GM19239 (cell line): ENCODE measurements at regions not wholly inside any gene's neighbourhood (a gene's known extent, or its start where the extent isn't known, plus 50 kb on each side); places are given as distances from the start of the nearest gene placed in this dataset.
"Not testable (repeated sequence)": the region's sequence is repeated elsewhere in the genome, so short reads cannot be mapped to it uniquely, and the experiment has no call there.

Experiments
- DNase-seq: peaks from one replicate; pipeline ENCODE4 v3.0.0; 2011; ENCODE audit warnings: low spot score; ENCODE audit not compliant: insufficient read length
- FAIRE-seq: peaks from 2 replicates; lab custom pipeline; 2011; peaks lifted over from hg19 to GRCh38; lab: Jason Lieb, UNC

DNA sequence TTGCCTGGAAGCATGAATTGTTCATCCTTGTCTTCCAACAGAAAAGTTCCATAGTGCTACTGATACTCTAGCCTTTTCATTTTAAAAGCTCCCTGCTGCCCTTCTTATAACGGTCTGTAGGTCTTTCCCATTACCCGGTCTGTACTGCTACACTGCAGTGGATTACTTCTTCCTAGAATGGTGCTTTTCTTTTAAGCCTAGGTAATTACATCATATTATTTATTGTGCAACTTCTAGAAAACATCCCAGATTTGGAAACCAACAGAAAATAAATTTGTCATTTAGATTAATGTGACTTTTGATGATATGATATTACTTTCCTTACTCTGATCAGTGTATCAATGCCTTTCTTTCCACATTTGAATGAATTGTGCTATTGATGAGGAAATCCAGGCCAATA lies 199.4 kb downstream of the TANC2 start:
- FAIRE-seq (no peak), DNase-seq (no peak)

DNA sequence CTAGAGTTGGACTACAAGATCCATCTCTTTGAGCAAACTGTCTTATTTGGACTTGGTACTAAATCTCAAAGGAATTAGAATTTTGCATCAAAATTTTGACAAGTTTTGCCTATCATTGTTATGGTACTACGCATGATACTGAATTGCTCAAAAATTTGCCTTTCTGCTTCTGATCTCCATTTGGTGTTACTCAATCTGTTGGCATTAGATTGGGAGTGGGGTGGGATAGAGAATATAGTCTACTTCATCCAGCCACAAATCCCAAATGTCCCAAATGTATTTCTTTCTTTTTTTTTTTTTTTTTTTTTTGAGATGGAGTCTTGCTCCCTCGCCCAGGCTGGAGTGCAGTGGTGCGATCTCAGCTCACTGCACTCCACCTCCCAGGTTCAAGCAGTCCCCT lies 204.8 kb downstream of the TANC2 start:
- no peak for FAIRE-seq

DNA sequence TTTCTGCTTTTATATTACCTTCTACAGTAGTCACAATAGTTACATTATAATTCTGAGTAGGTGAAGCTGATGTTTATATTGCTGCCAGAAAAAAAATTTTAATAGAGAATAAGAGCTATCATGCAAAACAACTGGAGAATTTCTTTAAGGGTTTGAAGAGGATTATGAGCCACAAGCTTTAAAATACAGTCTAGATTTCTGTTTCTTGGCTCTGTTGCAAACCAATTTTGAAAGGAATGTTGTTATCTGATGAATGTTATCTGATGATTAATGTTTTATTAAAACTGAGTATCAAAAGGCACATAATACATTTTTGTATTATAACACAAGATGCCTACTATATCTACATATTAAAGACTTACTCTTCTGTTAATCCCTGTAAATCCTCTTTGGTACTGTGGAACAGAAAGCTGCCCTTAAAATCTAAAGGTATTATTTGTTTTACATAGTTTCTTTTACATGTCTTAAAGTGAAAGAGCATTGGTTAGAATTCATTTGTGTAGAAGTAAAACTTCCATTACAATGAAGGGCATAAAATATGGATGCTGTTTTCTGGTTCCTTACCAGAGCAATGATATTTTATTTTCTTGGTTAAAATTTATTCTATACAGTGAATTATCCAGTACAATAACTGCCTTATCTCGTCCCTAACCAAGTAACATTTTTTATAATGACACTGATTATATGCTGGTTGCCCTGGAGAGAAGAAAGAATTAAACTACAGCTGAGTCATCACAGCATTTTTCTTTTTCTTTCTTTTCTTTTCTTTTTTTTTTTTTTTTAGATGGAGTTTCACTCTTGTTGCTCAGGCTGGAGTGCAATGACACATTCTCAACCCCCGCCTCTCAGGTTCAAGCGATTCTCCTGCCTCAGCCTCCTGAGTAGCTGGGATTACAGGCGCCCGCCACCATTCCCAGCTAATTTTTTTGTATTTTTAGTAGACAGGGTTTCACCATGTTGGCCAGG lies 205.7 kb downstream of the TANC2 start:
- no peak for FAIRE-seq
- no peak for DNase-seq

More for the DNA sequence above, 204.8 kb downstream of the TANC2 start:
- DNase-seq = no peak

- DNase-seq (no peak), FAIRE-seq (no peak)
Measured at GRCh38 chr17:63173450-63173849, 207.4 kb downstream of the TANC2 start.

DNA sequence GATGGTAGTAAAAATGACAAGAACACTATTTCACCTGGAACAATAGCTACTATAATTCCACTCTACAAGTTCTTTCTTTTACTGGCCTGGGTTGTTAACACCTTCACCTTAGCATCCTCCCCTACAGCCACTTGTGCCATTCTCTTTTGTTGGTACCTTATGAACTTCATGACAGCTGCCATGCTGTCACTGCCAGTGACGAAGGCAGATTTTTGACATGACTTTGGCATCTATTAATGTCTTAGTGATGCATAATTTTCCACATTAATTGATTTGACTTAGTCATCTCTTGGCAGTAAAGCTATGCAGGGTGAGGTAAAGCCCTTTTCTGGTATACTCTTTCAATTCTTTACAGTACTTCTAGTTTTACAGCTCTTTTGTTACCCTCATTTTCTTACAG lies 207.9 kb downstream of the TANC2 start:
- FAIRE-seq (no peak), DNase-seq (no peak)

GRCh38 chr17:63178530-63178929 lies 212.5 kb downstream of the TANC2 start:
- DNase-seq (no peak), FAIRE-seq (no peak)

GRCh38 chr17:63181856-63182255 lies 215.8 kb downstream of the TANC2 start:
- DNase-seq = no peak
- FAIRE-seq = no peak

GRCh38 chr17:63185420-63185819 lies 219.4 kb downstream of the TANC2 start:
- DNase-seq (no peak), FAIRE-seq (no peak)

GRCh38 chr17:63189082-63189481 lies 223.0 kb downstream of the TANC2 start:
- DNase-seq (no peak), FAIRE-seq (no peak)

DNA sequence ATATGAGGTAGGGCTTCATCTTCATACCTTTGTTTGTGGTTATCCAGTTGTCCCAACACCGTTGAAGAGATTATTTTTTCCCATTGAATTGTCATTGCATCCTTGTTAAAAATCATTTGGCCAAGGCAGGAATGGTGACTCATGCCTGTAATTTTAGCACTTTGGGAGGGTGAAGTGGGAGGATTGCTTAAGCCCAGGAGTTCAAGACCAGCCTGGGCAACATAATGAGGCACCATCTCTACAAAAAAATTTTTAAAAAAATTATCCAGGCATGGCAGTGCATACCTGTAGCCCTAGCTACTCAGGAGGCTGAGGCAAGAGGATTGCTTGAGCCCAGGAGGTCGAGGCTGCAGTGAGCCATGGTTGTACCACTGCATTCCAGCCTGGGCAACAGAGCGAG lies 223.9 kb downstream of the TANC2 start:
- no peak for DNase-seq
- FAIRE-seq = no peak

DNA sequence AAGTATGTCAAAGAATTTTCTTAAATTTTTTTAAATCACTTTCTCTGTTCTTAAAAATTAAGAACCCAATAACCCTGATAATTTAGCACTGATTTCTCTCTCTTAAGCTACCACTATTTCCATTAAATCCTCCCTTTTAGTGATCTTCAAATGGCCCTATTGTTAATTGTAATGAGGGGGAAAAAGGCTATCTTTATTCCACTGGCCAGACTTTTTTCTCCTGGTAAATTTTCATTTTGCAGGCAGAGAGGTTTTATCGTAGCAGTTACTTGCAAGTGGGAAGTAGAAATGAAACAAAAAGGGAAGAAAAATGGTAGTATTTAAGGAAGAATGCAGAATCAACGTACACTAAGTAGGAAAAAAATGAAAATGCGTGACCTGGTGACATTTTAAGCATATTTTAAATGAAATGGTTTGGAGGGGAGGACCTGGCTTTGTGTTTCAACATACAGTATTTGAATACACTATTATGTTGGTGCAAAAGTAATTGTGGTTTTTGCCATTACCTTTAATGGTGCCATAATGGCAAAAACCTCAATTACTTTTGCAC lies 224.9 kb downstream of the TANC2 start:
- no peak for FAIRE-seq

DNA sequence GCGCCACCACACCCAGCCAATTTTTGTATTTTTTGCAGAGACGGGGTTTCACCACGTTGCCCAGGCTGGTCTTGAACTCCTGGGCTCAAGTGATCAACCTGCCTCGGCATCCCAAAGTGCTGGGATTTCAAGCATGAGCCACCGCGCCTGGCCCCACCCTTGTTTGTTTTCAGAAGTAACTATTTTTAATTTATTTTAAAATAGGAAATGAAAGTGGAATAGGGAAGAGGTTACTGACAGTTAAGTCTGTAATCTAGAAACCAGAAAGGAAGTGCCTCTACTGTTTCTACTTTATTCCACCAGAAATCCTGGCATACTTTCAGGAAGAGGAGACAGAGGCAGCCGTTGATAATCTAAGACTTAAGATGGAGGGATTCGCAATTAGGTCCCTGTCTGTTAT lies 225.6 kb downstream of the TANC2 start:
- FAIRE-seq (no peak), DNase-seq (no peak)

More for the DNA sequence above, 224.9 kb downstream of the TANC2 start:
- no peak for DNase-seq

GRCh38 chr17:63193827-63194226 lies 227.8 kb downstream of the TANC2 start:
- no peak for FAIRE-seq
- DNase-seq = no peak

DNA sequence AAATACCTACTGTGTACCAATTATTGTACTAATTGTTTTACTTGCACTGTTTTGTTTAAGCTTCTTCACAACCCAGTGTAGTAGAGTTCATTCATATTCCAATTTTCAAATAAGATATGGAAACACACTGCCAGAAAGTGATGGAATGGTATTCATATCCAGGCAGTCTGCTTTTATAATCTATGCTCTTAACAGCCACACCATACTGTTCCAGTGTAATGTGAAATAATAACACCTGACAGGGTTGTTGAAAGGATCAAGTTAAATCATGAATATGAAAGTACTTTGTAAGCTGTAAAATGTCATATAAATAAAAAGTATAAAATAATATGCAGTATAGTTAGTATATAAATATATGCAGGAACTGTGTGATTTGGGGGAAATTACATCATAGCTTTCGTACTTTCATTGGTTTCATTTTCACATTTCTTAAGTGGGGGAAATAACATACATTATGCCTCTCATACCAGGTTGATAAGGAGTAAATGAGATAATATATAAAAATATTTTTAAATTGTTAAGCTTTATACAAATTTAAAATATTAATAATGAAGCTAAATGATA lies 230.8 kb downstream of the TANC2 start:
- DNase-seq (no peak), FAIRE-seq (no peak)

GRCh38 chr17:63203652-63204051 lies 237.6 kb downstream of the TANC2 start:
- FAIRE-seq (no peak), DNase-seq (no peak)

DNA sequence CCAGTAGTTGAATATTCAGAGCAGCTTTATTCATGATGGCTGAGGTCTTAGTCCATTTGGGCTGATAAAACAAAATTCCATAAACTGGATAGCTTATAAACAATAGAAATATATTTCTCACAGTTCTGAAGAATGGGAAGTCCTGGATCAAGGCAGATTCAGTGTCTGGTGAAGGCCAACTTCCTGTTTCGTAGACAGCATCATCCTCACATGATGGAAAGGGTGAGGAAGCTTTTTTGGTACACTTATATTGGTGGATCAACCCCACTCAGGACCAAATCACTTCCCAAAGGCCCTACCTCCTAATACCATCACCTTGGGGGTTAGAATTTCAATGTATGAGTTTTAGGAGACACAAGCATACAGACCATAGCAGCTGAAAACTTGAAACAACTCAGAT lies 224.2 kb downstream of the CYB561 start:
- FAIRE-seq (no peak), DNase-seq (no peak)

GRCh38 chr17:63222655-63223054 lies 223.5 kb downstream of the CYB561 start:
- FAIRE-seq (no peak), DNase-seq (no peak)

GRCh38 chr17:63223212-63223911 lies 222.7 kb downstream of the CYB561 start:
- FAIRE-seq = no peak
- no peak for DNase-seq

- DNase-seq (no peak), FAIRE-seq (no peak)
Measured at GRCh38 chr17:63224644-63225043, 221.5 kb downstream of the CYB561 start.

GRCh38 chr17:63226720-63227119 lies 219.4 kb downstream of the CYB561 start:
- not testable (repeated sequence) for DNase-seq, FAIRE-seq
